Hepatocyte (in vitro differentiated cells): ENCODE measurements at regions not wholly inside any gene's neighbourhood (a gene's known extent, or its start where the extent isn't known, plus 50 kb on each side); places are given as distances from the start of the nearest gene placed in this dataset.

Experiments
- DNase-seq: peaks from one replicate; pipeline ENCODE4 v3.0.0-alpha.2; 2016; ENCODE audit warnings: low spot score
- H2AFZ ChIP-seq: fragments of 200-600 bp; sonication (generic); 2 replicates; pipeline ENCODE4 v1.6.0; 2016; ENCODE audit warnings: antibody characterized with exemption, mild to moderate bottlenecking
- H3K27ac ChIP-seq: fragments of 200-600 bp; sonication (generic); 2 replicates; pipeline ENCODE4 v1.5.1; 2016; ENCODE audit warnings: mild to moderate bottlenecking
- H3K27me3 ChIP-seq: fragments of 200-600 bp; sonication (generic); 2 replicates; pipeline ENCODE4 v1.6.1; 2016
- H3K36me3 ChIP-seq: fragments of 200-600 bp; sonication (generic); replicated peaks from 2 replicates; pipeline ENCODE4 v1.5.1; 2016; ENCODE audit warnings: low read depth; ENCODE audit not compliant: insufficient read depth
- H3K4me1 ChIP-seq: fragments of 200-600 bp; sonication (generic); 2 replicates; pipeline ENCODE4 v1.5.1; 2016; ENCODE audit warnings: mild to moderate bottlenecking, moderate library complexity; ENCODE audit not compliant: insufficient read depth
- H3K4me2 ChIP-seq: fragments of 200-600 bp; sonication (generic); 2 replicates; pipeline ENCODE4 v1.6.0; 2016
- H3K4me3 ChIP-seq: fragments of 200-600 bp; sonication (generic); 2 replicates; pipeline ENCODE4 v1.5.1; 2016; ENCODE audit warnings: mild to moderate bottlenecking
- H3K79me2 ChIP-seq: fragments of 200-600 bp; sonication (generic); 2 replicates; pipeline ENCODE4 v1.6.0; 2017; ENCODE audit warnings: mild to moderate bottlenecking
- H3K9me2 ChIP-seq: fragments of 200-600 bp; sonication (generic); replicated peaks from 2 replicates; pipeline ENCODE4 v1.6.0; 2017; ENCODE audit warnings: mild to moderate bottlenecking; ENCODE audit not compliant: insufficient read depth
- H3K9me3 ChIP-seq: fragments of 200-600 bp; sonication (generic); 2 replicates; pipeline ENCODE4 v1.5.1; 2016; ENCODE audit warnings: low read depth, mild to moderate bottlenecking
- H4K20me1 ChIP-seq: fragments of 200-600 bp; sonication (generic); 2 replicates; pipeline ENCODE4 v1.6.0; 2016; ENCODE audit warnings: mild to moderate bottlenecking; ENCODE audit not compliant: insufficient read depth, poor library complexity, severe bottlenecking
- EZH2 ChIP-seq: fragments of 200-600 bp; sonication (generic); IDR thresholded peaks from 2 replicates; pipeline ENCODE4 v1.6.1; 2016; ENCODE audit warnings: antibody characterized with exemption, mild to moderate bottlenecking, borderline replicate concordance
- EZH2phosphoT487 ChIP-seq: fragments of 200-600 bp; sonication (generic); IDR thresholded peaks from one replicate; pipeline ENCODE4 v1.6.1; 2018; ENCODE audit warnings: antibody characterized with exemption, mild to moderate bottlenecking, low read depth, moderate library complexity; ENCODE audit not compliant: unreplicated experiment, severe bottlenecking
- WGBS: methylation state at CpG from one replicate; pipeline ENCODE4 v1.1.6; 2016; ENCODE audit warnings: low lambda C conversion rate; ENCODE audit errors: missing lambda C conversion rate; 5-methylcytosine and 5-hydroxymethylcytosine counted together
- TF ChIP-seq, protein P1 (sequence below): fragments of 200-600 bp; sonication (generic); IDR thresholded peaks from 2 replicates; pipeline ENCODE4 v1.5.1; 2016; ENCODE audit warnings: antibody characterized with exemption, mild to moderate bottlenecking; ENCODE audit not compliant: poor library complexity

DNA sequence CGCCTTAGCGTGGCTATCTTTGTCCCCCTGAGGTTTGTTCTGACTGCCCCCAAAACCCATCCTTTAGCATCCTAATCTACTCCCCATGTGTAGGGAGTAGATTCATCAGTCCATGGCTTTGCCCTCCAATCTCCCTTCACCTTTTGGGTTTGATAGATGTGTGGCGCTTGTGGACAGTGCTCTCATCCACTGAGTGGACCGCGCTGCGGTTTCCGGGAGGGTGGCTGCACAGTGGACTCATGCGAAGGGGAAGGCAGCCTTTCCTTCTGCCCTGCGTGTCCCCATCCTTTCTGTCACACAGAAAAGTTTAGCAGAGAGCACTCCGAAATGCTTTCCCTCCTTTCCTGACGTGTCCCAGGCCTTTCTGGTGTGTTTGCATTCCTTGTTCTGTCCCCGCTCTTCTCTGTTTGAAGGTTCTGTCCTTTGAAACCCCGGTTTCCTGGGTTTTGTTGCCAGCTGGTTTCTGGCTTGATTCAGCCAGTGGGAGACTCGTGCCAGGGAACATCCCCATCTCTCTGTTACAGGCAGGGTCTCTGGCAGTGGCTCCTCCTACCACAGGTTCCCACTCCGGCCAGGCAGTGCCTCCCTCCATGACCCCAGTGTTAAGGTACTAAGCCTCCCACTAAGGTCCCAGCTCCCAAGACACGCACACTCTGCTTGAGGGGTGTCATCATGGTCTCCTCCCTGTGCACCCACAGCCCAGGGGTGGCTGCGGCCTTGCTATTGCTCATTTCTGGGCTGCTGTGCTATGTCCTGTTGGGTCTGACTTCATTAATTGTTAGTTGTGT lies 547.7 kb upstream of the DPP6 start:
- TF ChIP-seq EZH2phosphoT487 (no peak), EZH2 (no peak)
- TF ChIP-seq, protein P1, sequence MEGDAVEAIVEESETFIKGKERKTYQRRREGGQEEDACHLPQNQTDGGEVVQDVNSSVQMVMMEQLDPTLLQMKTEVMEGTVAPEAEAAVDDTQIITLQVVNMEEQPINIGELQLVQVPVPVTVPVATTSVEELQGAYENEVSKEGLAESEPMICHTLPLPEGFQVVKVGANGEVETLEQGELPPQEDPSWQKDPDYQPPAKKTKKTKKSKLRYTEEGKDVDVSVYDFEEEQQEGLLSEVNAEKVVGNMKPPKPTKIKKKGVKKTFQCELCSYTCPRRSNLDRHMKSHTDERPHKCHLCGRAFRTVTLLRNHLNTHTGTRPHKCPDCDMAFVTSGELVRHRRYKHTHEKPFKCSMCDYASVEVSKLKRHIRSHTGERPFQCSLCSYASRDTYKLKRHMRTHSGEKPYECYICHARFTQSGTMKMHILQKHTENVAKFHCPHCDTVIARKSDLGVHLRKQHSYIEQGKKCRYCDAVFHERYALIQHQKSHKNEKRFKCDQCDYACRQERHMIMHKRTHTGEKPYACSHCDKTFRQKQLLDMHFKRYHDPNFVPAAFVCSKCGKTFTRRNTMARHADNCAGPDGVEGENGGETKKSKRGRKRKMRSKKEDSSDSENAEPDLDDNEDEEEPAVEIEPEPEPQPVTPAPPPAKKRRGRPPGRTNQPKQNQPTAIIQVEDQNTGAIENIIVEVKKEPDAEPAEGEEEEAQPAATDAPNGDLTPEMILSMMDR, result no peak
- Histone ChIP-seq H3K36me3 (no peaks in the 10 kb centered on the region), H2AFZ (no peak overlapping the region), H3K4me3 (no peak overlapping the region), H3K4me2 (no peak overlapping the region), H4K20me1 (no peaks in the 10 kb centered on the region), H3K27ac (no peak overlapping the region), H3K79me2 (no peaks in the 10 kb centered on the region), H3K9me2 (no peaks in the 10 kb centered on the region), H3K9me3 (no peaks in the 10 kb centered on the region), H3K27me3 (no peaks in the 10 kb centered on the region), H3K4me1 (no peaks in the 10 kb centered on the region)
- DNase-seq, result no peak
- WGBS, result 83% methylated on average over 17 of the region's 17 CpGs

DNA sequence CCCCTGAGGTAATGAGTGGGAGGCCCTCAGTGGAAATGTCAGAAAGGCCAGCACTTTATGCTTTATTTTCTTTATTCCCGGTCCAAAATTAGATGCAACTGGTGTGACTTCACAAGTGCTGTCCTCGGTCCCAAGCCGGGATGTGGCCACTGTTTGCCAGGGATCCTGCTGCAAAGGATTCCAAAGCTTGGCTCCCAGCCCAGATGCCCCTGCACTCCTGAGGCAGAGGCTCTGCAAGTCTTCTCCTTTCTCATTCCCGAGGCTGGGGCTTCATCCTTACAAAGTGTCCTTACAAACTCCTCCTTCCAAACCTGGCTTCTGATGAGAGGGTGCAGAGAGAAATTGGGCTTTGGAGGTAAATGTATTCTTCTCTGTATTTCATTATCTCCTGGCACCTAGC lies 544.3 kb upstream of the DPP6 start:
- Histone ChIP-seq H3K27me3 (no peaks in the 10 kb centered on the region), H2AFZ (no peak overlapping the region), H3K36me3 (no peaks in the 10 kb centered on the region), H3K4me3 (no peak overlapping the region), H4K20me1 (no peaks in the 10 kb centered on the region), H3K79me2 (no peaks in the 10 kb centered on the region), H3K4me1 (no peaks in the 10 kb centered on the region), H3K9me2 (no peaks in the 10 kb centered on the region), H3K9me3 (no peaks in the 10 kb centered on the region), H3K27ac (no peak overlapping the region), H3K4me2 (no peak overlapping the region)
- TF ChIP-seq EZH2phosphoT487 (no peak), EZH2 (no peak)
- TF ChIP-seq, protein P1, result no peak
- WGBS, result 78% methylated on average over 4 of the region's 4 CpGs
- DNase-seq, result no peak

DNA sequence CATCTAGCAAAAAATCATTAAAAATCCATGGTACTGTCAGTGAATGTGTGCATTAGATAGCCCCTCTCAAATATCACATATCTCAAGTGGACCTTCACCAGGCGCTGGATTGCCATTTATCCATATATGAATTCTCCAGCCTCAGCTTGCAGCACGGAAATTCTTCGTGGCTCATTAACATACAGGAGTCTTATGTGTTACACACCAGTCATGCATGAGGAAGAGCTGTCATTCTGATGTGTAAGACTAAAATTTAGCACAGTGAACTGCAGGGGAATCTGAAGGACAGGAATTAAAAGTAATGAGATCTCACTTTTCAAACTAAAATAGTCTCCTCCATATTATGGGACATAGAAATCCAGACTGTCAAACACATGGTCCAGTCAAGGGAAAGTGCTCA lies 542.4 kb upstream of the DPP6 start:
- Histone ChIP-seq H2AFZ (no peak overlapping the region), H3K4me3 (no peak overlapping the region), H3K36me3 (no peaks in the 10 kb centered on the region), H3K79me2 (no peaks in the 10 kb centered on the region), H3K9me3 (no peaks in the 10 kb centered on the region), H3K4me1 (no peaks in the 10 kb centered on the region), H3K27ac (no peak overlapping the region), H3K9me2 (no peaks in the 10 kb centered on the region), H3K4me2 (no peak overlapping the region), H4K20me1 (no peaks in the 10 kb centered on the region), H3K27me3 (no peaks in the 10 kb centered on the region)
- TF ChIP-seq EZH2 (no peak), EZH2phosphoT487 (no peak)
- TF ChIP-seq, protein P1, result no peak
- DNase-seq, result no peak
- 54% methylated on average over 3 of the region's 3 CpGs for WGBS
